Stimulated activated CD4-positive, alpha-beta T cell treated with anti-CD3 and anti-CD28 coated beads, Interleukin-4, amount 100 ng/mL, for 48 hours (primary cell): ENCODE measurements at regions not wholly inside any gene's neighbourhood (a gene's known extent, or its start where the extent isn't known, plus 50 kb on each side); places are given as distances from the start of the nearest gene placed in this dataset.
"Not testable (repeated sequence)": the region's sequence is repeated elsewhere in the genome, so short reads cannot be mapped to it uniquely, and the experiment has no call there.

Source experiments
- DNase-seq, 2 donors: peaks; one replicate each; pipeline ENCODE4 v3.0.0-alpha.2; 2020; ENCODE audit warnings: low read depth in 2 of 2

- DNase-seq: no peak
Measured at GRCh38 chr4:79663865-79664264, 255.8 kb upstream of the GK2 start.

- DNase-seq: no peak
Measured at GRCh38 chr4:79663141-79663540, 255.1 kb upstream of the GK2 start.

GRCh38 chr4:79662651-79663050 is 254.6 kb upstream of the GK2 start:
- DNase-seq: no peak

GRCh38 chr4:79661196-79661595 is 253.2 kb upstream of the GK2 start:
- no peak for DNase-seq

- DNase-seq: not testable (repeated sequence)
Measured at GRCh38 chr4:79659308-79659870, 251.4 kb upstream of the GK2 start.

GRCh38 chr4:79657379-79657778 is 249.4 kb upstream of the GK2 start:
- no peak for DNase-seq

- no peak for DNase-seq
Measured at GRCh38 chr4:79653871-79654270, 245.8 kb upstream of the GK2 start.

- DNase-seq: no peak
Measured at GRCh38 chr4:79652738-79653137, 244.7 kb upstream of the GK2 start.

GRCh38 chr4:79652232-79652631 is 244.2 kb upstream of the GK2 start:
- no peak for DNase-seq

- DNase-seq: no peak
Measured at GRCh38 chr4:79651456-79651855, 243.4 kb upstream of the GK2 start.

GRCh38 chr4:79650794-79651431 is 242.9 kb upstream of the GK2 start:
- no peak for DNase-seq

GRCh38 chr4:79650217-79650616 is 242.2 kb upstream of the GK2 start:
- DNase-seq: no peak

- DNase-seq: no peak
Measured at GRCh38 chr4:79645942-79646341, 237.9 kb upstream of the GK2 start.

- DNase-seq: no peak
Measured at GRCh38 chr4:79638735-79639134, 230.7 kb upstream of the GK2 start.

GRCh38 chr4:79636991-79637390 is 229.0 kb upstream of the GK2 start:
- DNase-seq: no peak

- DNase-seq: no peak
Measured at GRCh38 chr4:79634111-79634510, 226.1 kb upstream of the GK2 start.

GRCh38 chr4:79632114-79632513 is 224.1 kb upstream of the GK2 start:
- DNase-seq: no peak

GRCh38 chr4:79626611-79627010 is 218.6 kb upstream of the GK2 start:
- no peak for DNase-seq

GRCh38 chr4:79626101-79626500 is 218.1 kb upstream of the GK2 start:
- DNase-seq: no peak

- DNase-seq: no peak
Measured at GRCh38 chr4:79625361-79625760, 217.3 kb upstream of the GK2 start.

- no peak for DNase-seq
Measured at GRCh38 chr4:79623021-79623870, 215.2 kb upstream of the GK2 start.

- DNase-seq: no peak
Measured at GRCh38 chr4:79621061-79621460, 213.0 kb upstream of the GK2 start.

- DNase-seq: no peak
Measured at GRCh38 chr4:79620617-79621016, 212.6 kb upstream of the GK2 start.
